ENCODE measurements at regions not wholly inside any gene's neighbourhood (a gene's known extent, or its start where the extent isn't known, plus 50 kb on each side); places are given as distances from the start of the nearest gene placed in this dataset.

GRCh38 chr20:12305188-12305950 lies 387.7 kb downstream of the BTBD3 start:
- Mint-ChIP-seq H3K27me3 (ENCODE audit: insufficient read depth, unreplicated experiment) (no peaks in the 10 kb centered on the region), H3K9me3 (ENCODE audit: unreplicated experiment) (peaks cover 32% of the 10 kb centered on the region), H3K36me3 (ENCODE audit: insufficient read depth, unreplicated experiment) (no peaks in the 10 kb centered on the region), H3K4me3 (ENCODE audit: unreplicated experiment) (no peak overlapping the region), H3K4me1 (ENCODE audit: insufficient read depth, unreplicated experiment) (no peaks in the 10 kb centered on the region), H3K27ac (ENCODE audit: low read depth, unreplicated experiment) (no peak overlapping the region)
- no TSS peak for BruUV-seq (replicated peaks)
- POLR2A ChIA-PET: interaction anchor here (1.1 kb wide), 1 partner anchor 14 kb away, joined by 3 read pairs; no protein-coding TSS in a partner anchor
- DNase-seq (ENCODE audit: unreplicated experiment): no peak
- intact Hi-C loops (cut with micrococcal nuclease): no loop called here
- CTCF ChIA-PET: interaction anchor here (0.6 to 0.8 kb wide), 2 partner anchors 383 to 678 kb away, joined by 3 to 5 read pairs; no protein-coding TSS in a partner anchor
- TF ChIP-seq CTCF (IDR thresholded peaks at IDR 0.05; ENCODE audit: unreplicated experiment): no peak

GRCh38 chr20:12306107-12306506 lies 388.4 kb downstream of the BTBD3 start:
- ChIA-PET POLR2A (no interaction called here), CTCF (interaction anchor here (0.6 to 0.8 kb wide), 2 partner anchors 53 to 384 kb away, joined by 3 to 7 read pairs; no protein-coding TSS in a partner anchor)
- no peak for TF ChIP-seq CTCF (IDR thresholded peaks at IDR 0.05; ENCODE audit: unreplicated experiment)
- no TSS peak for BruUV-seq (replicated peaks)
- Mint-ChIP-seq H3K4me3 (ENCODE audit: unreplicated experiment) (no peak overlapping the region), H3K4me1 (ENCODE audit: insufficient read depth, unreplicated experiment) (no peaks in the 10 kb centered on the region), H3K36me3 (ENCODE audit: insufficient read depth, unreplicated experiment) (no peaks in the 10 kb centered on the region), H3K9me3 (ENCODE audit: unreplicated experiment) (peaks cover 32% of the 10 kb centered on the region), H3K27me3 (ENCODE audit: insufficient read depth, unreplicated experiment) (no peaks in the 10 kb centered on the region), H3K27ac (ENCODE audit: low read depth, unreplicated experiment) (no peak overlapping the region)
- DNase-seq (ENCODE audit: unreplicated experiment): peak; percentile 50
- intact Hi-C loops (cut with micrococcal nuclease): no loop called here

- Mint-ChIP-seq H3K27me3 (ENCODE audit: insufficient read depth, unreplicated experiment) (no peaks in the 10 kb centered on the region), H3K36me3 (ENCODE audit: insufficient read depth, unreplicated experiment) (no peaks in the 10 kb centered on the region), H3K4me1 (ENCODE audit: insufficient read depth, unreplicated experiment) (no peaks in the 10 kb centered on the region), H3K9me3 (ENCODE audit: unreplicated experiment) (peaks cover 11% of the 10 kb centered on the region), H3K27ac (ENCODE audit: low read depth, unreplicated experiment) (no peak overlapping the region), H3K4me3 (ENCODE audit: unreplicated experiment) (no peak overlapping the region)
- no TSS peak for BruUV-seq (replicated peaks)
- no peak for DNase-seq (ENCODE audit: unreplicated experiment)
- no peak for TF ChIP-seq CTCF (IDR thresholded peaks at IDR 0.05; ENCODE audit: unreplicated experiment)
- intact Hi-C loops (cut with micrococcal nuclease): no loop called here
- POLR2A ChIA-PET: no interaction called here
- CTCF ChIA-PET: interaction anchor here (0.6 to 1.4 kb wide), 2 partner anchors 15 to 296 kb away, joined by 3 to 4 read pairs; no protein-coding TSS in a partner anchor
Observed at GRCh38 chr20:12311094-12311865, 393.6 kb downstream of the BTBD3 start.

- POLR2A ChIA-PET: interaction anchor here (0.9 kb wide), 1 partner anchor 15 kb away, joined by 3 read pairs; no protein-coding TSS in a partner anchor
- no peak overlapping the region for H3K4me3 Mint-ChIP-seq (ENCODE audit: unreplicated experiment)
- TF ChIP-seq CTCF (IDR thresholded peaks at IDR 0.05; ENCODE audit: unreplicated experiment): no peak
- no peak for DNase-seq (ENCODE audit: unreplicated experiment)
- CTCF ChIA-PET: interaction anchor here (0.6 to 1.0 kb wide), 2 partner anchors 11 to 53 kb away, joined by 3 read pairs; no protein-coding TSS in a partner anchor
- intact Hi-C loops (cut with micrococcal nuclease): no loop called here
- no peaks in the 10 kb centered on the region for H3K4me1 Mint-ChIP-seq (ENCODE audit: insufficient read depth, unreplicated experiment)
- H3K9me3 Mint-ChIP-seq (ENCODE audit: unreplicated experiment): no peaks in the 10 kb centered on the region
- no peak overlapping the region for H3K27ac Mint-ChIP-seq (ENCODE audit: low read depth, unreplicated experiment)
- H3K27me3 Mint-ChIP-seq (ENCODE audit: insufficient read depth, unreplicated experiment): no peaks in the 10 kb centered on the region
- BruUV-seq (replicated peaks): no TSS peak
- no peaks in the 10 kb centered on the region for H3K36me3 Mint-ChIP-seq (ENCODE audit: insufficient read depth, unreplicated experiment)
Observed at GRCh38 chr20:12315652-12316051, 398.0 kb downstream of the BTBD3 start.

All from MCF 10A (cell line).